ENCODE measurements at regions not wholly inside any gene's neighbourhood (a gene's known extent, or its start where the extent isn't known, plus 50 kb on each side); places are given as distances from the start of the nearest gene placed in this dataset.

- no peak for ATAC-seq
- POLR2A ChIA-PET, result no interaction called here
- Mint-ChIP-seq H3K36me3 (peaks cover 5% of the 10 kb centered on the region; the same call in 1 of the 2 replicates), H3K27me3 (ENCODE audit: low read depth) (no peaks in the 10 kb centered on the region), H3K27ac (no peak overlapping the region), H3K4me1 (no peaks in the 10 kb centered on the region), H3K4me3 (no peak overlapping the region), H3K9me3 (peaks cover 34% of the 10 kb centered on the region)
- CTCF ChIA-PET, result no interaction called here
- DNase-seq (ENCODE audit: low spot score), result no peak
- TF ChIP-seq ZNF317 (CRISPR knock-in tag; IDR thresholded peaks at IDR 0.05; ENCODE audit: borderline replicate concordance, low read depth) (no peak), ZNF512 (CRISPR knock-in tag; IDR thresholded peaks at IDR 0.05; ENCODE audit: borderline replicate concordance) (no peak), ZNF138 (CRISPR knock-in tag; conservative IDR thresholded peaks at IDR 0.05) (no peak), JAZF1 (CRISPR knock-in tag; IDR thresholded peaks at IDR 0.05) (no peak), FOXP1 (CRISPR knock-in tag; IDR thresholded peaks at IDR 0.05; ENCODE audit: borderline replicate concordance) (no peak), ZNF121 (CRISPR knock-in tag; IDR thresholded peaks at IDR 0.05) (no peak), JUN (CRISPR knock-in tag; IDR thresholded peaks at IDR 0.05) (no peak), FOXJ3 (CRISPR knock-in tag; IDR thresholded peaks at IDR 0.05; ENCODE audit: borderline replicate concordance) (no peak), ATF3 (CRISPR knock-in tag; conservative IDR thresholded peaks at IDR 0.05) (no peak), ZNF423 (CRISPR knock-in tag; IDR thresholded peaks at IDR 0.05) (no peak), KAT7 (CRISPR knock-in tag; IDR thresholded peaks at IDR 0.05; ENCODE audit: borderline replicate concordance) (no peak), ZNF671 (CRISPR knock-in tag; IDR thresholded peaks at IDR 0.05) (no peak), TEAD1 (CRISPR knock-in tag; IDR thresholded peaks at IDR 0.05) (no peak), SMAD3 (CRISPR knock-in tag; IDR thresholded peaks at IDR 0.05; ENCODE audit: borderline replicate concordance) (no peak), ZBTB21 (CRISPR knock-in tag; IDR thresholded peaks at IDR 0.05; ENCODE audit: borderline replicate concordance) (no peak), IRF2 (CRISPR knock-in tag; IDR thresholded peaks at IDR 0.05; ENCODE audit: borderline replicate concordance, low read depth) (no peak), NFYB (CRISPR knock-in tag; conservative IDR thresholded peaks at IDR 0.05; ENCODE audit: low read depth) (no peak), SMAD4 (CRISPR knock-in tag; IDR thresholded peaks at IDR 0.05) (no peak)
Observed at GRCh38 chr11:56916587-56916986, 72.1 kb upstream of the OR5AK2 start.

GRCh38 chr11:56916162-56916561 is 72.6 kb upstream of the OR5AK2 start:
- ATAC-seq, result no peak
- Mint-ChIP-seq H3K27me3 (ENCODE audit: low read depth) (no peaks in the 10 kb centered on the region), H3K27ac (no peak overlapping the region), H3K36me3 (peaks cover 9% of the 10 kb centered on the region; the same call in 1 of the 2 replicates), H3K9me3 (peaks cover 36% of the 10 kb centered on the region), H3K4me3 (no peak overlapping the region), H3K4me1 (no peaks in the 10 kb centered on the region)
- no peak for TF ChIP-seq ATF1 (CRISPR knock-in tag; IDR thresholded peaks at IDR 0.05)
- POLR2A ChIA-PET, result no interaction called here
- DNase-seq (ENCODE audit: low spot score), result no peak
- CTCF ChIA-PET, result no interaction called here

GRCh38 chr11:56911312-56911711 is 77.4 kb upstream of the OR5AK2 start:
- POLR2A ChIA-PET, result interaction anchor here (0.7 kb wide), 1 partner anchor 91 kb away, joined by 3 read pairs; no protein-coding TSS in a partner anchor
- no peaks in the 10 kb centered on the region for H3K4me1 Mint-ChIP-seq
- peaks cover 5% of the 10 kb centered on the region; the same call in 1 of the 2 replicates for H3K36me3 Mint-ChIP-seq
- H3K27ac Mint-ChIP-seq, result no peak overlapping the region
- no peak for ATAC-seq
- TF ChIP-seq ZBTB43 (CRISPR knock-in tag; IDR thresholded peaks at IDR 0.05) (no peak), E2F1 (CRISPR knock-in tag; IDR thresholded peaks at IDR 0.05) (no peak)
- H3K4me3 Mint-ChIP-seq, result no peak overlapping the region
- no peak for DNase-seq (ENCODE audit: low spot score)
- H3K27me3 Mint-ChIP-seq (ENCODE audit: low read depth), result no peaks in the 10 kb centered on the region; the same call in 1 of the 2 replicates
- CTCF ChIA-PET, result no interaction called here
- H3K9me3 Mint-ChIP-seq, result peaks cover 30% of the 10 kb centered on the region
